HG03457 (cell line): ENCODE measurements at regions not wholly inside any gene's neighbourhood (a gene's known extent, or its start where the extent isn't known, plus 50 kb on each side); places are given as distances from the start of the nearest gene placed in this dataset.
"Not testable (repeated sequence)": the region's sequence is repeated elsewhere in the genome, so short reads cannot be mapped to it uniquely, and the experiment has no call there.

Experiments
- ATAC-seq: cut with Tn5 transposase; IDR thresholded peaks from one replicate; pipeline ENCODE4 v1.9.1; 2021; ENCODE audit warnings: moderate number of reproducible peaks; ENCODE audit not compliant: unreplicated experiment

GRCh38 chr4:82301390-82301789 lies 72.4 kb downstream of the HNRNPD start:
- not testable (repeated sequence) for ATAC-seq

- ATAC-seq = peak; percentile 99
Observed at GRCh38 chr4:82293304-82293703, 80.5 kb downstream of the HNRNPD start.

- ATAC-seq = no peak
Observed at GRCh38 chr4:82287720-82288119, 86.1 kb downstream of the HNRNPD start.

- peak; percentile 100 for ATAC-seq
Observed at GRCh38 chr4:82284858-82285805, 88.7 kb downstream of the HNRNPD start.

GRCh38 chr4:82284475-82284857 lies 89.3 kb downstream of the HNRNPD start:
- no peak for ATAC-seq

GRCh38 chr4:82282875-82283274 lies 90.9 kb downstream of the HNRNPD start:
- ATAC-seq = no peak

GRCh38 chr4:82279550-82279949 lies 94.2 kb downstream of the HNRNPD start:
- ATAC-seq = not testable (repeated sequence)

- no peak for ATAC-seq
Observed at GRCh38 chr4:82276332-82276640, 97.5 kb downstream of the HNRNPD start.

- no peak for ATAC-seq
Observed at GRCh38 chr4:82275431-82276331, 98.1 kb downstream of the HNRNPD start.

- not testable (repeated sequence) for ATAC-seq
Observed at GRCh38 chr4:82274700-82275099, 99.1 kb downstream of the HNRNPD start.

GRCh38 chr4:82272523-82272922 lies 101.3 kb downstream of the HNRNPD start:
- not testable (repeated sequence) for ATAC-seq

- ATAC-seq = not testable (repeated sequence)
Observed at GRCh38 chr4:82271915-82272480, 101.8 kb downstream of the HNRNPD start.

GRCh38 chr4:82268826-82269193 lies 105.0 kb downstream of the HNRNPD start:
- no peak for ATAC-seq

- peak; percentile 67 for ATAC-seq
Observed at GRCh38 chr4:82268050-82268825, 105.6 kb downstream of the HNRNPD start.

- ATAC-seq = no peak
Observed at GRCh38 chr4:82267506-82267905, 106.3 kb downstream of the HNRNPD start.

- ATAC-seq = no peak
Observed at GRCh38 chr4:82266345-82266744, 107.4 kb downstream of the HNRNPD start.

GRCh38 chr4:82261084-82261483 lies 112.7 kb downstream of the HNRNPD start:
- no peak for ATAC-seq

- ATAC-seq = no peak
Observed at GRCh38 chr4:82260632-82261031, 113.2 kb downstream of the HNRNPD start.

GRCh38 chr4:82256718-82257117 lies 117.1 kb downstream of the HNRNPD start:
- ATAC-seq = no peak

GRCh38 chr4:82255657-82256056 lies 118.1 kb downstream of the HNRNPD start:
- ATAC-seq = no peak
